HT-29 (cell line): ENCODE measurements at regions not wholly inside any gene's neighbourhood (a gene's known extent, or its start where the extent isn't known, plus 50 kb on each side); places are given as distances from the start of the nearest gene placed in this dataset.
A peak's percentile ranks its signal among the peaks of the same experiment; 100 is the strongest.
"Not testable (repeated sequence)": the region's sequence is repeated elsewhere in the genome, so short reads cannot be mapped to it uniquely, and the experiment has no call there.

Experiments
- DNase-seq: peaks from one replicate; pipeline ENCODE4 v3.0.0-alpha.2; 2015; ENCODE audit warnings: low spot score

GRCh38 chr20:25989196-25989595, 292.5 kb upstream of the ZNF337 start:
- no peak for DNase-seq

GRCh38 chr20:25987928-25988560, 291.4 kb upstream of the ZNF337 start:
- DNase-seq: not testable (repeated sequence)

GRCh38 chr20:25987073-25987927, 290.6 kb upstream of the ZNF337 start:
- DNase-seq: no peak

GRCh38 chr20:25985597-25985996, 288.9 kb upstream of the ZNF337 start:
- no peak for DNase-seq

GRCh38 chr20:25984933-25985332, 288.3 kb upstream of the ZNF337 start:
- DNase-seq: no peak

- DNase-seq: not testable (repeated sequence)
Observed at GRCh38 chr20:25982701-25983100, 286.0 kb upstream of the ZNF337 start.

- DNase-seq: not testable (repeated sequence)
Observed at GRCh38 chr20:25978450-25979190, 282.0 kb upstream of the ZNF337 start.

- DNase-seq: peak; percentile 13
Observed at GRCh38 chr20:25975816-25976215, 279.2 kb upstream of the ZNF337 start.

- not testable (repeated sequence) for DNase-seq
Observed at GRCh38 chr20:25965203-25965602, 268.6 kb upstream of the ZNF337 start.

GRCh38 chr20:25953876-25954275, 257.2 kb upstream of the ZNF337 start:
- DNase-seq: peak; percentile 17

- not testable (repeated sequence) for DNase-seq
Observed at GRCh38 chr20:25935230-25935629, 238.6 kb upstream of the ZNF337 start.

GRCh38 chr20:25932806-25933205, 236.2 kb upstream of the ZNF337 start:
- DNase-seq: not testable (repeated sequence)

- not testable (repeated sequence) for DNase-seq
Observed at GRCh38 chr20:25932170-25932569, 235.5 kb upstream of the ZNF337 start.

- not testable (repeated sequence) for DNase-seq
Observed at GRCh38 chr20:25902321-25902720, 205.7 kb upstream of the ZNF337 start.

GRCh38 chr20:25898663-25899062, 202.0 kb upstream of the ZNF337 start:
- DNase-seq: not testable (repeated sequence)

- DNase-seq: not testable (repeated sequence)
Observed at GRCh38 chr20:25879096-25879495, 182.4 kb upstream of the ZNF337 start.

GRCh38 chr20:25868650-25868979, 172.0 kb upstream of the ZNF337 start:
- DNase-seq: not testable (repeated sequence)

- DNase-seq: no peak
Observed at GRCh38 chr20:25867776-25868649, 171.4 kb upstream of the ZNF337 start.

- DNase-seq: not testable (repeated sequence)
Observed at GRCh38 chr20:25867015-25867775, 170.5 kb upstream of the ZNF337 start.
